Liver (tissue), 3 donors: ENCODE measurements at regions not wholly inside any gene's neighbourhood (a gene's known extent, or its start where the extent isn't known, plus 50 kb on each side); places are given as distances from the start of the nearest gene placed in this dataset.

Experiments
- TAF1 ChIP-seq: conservative IDR thresholded peaks from 2 replicates; pipeline ENCODE4 v1.6.1; 2016; ENCODE audit warnings: antibody characterized with exemption, mild to moderate bottlenecking
- TF ChIP-seq, protein P1 (sequence below): IDR thresholded peaks from 2 replicates; pipeline ENCODE4 v1.6.1; 2016; ENCODE audit warnings: antibody characterized with exemption
- TF ChIP-seq, protein P2 (sequence below): fragments of 150-350 bp; IDR thresholded peaks from 2 replicates; pipeline ENCODE4 v1.5.1; 2017; ENCODE audit warnings: improper control_type of control experiment, low read depth, low read length; ENCODE audit not compliant: missing input control
- donor health status: healthy.
- donor health status: healthy.

DNA sequence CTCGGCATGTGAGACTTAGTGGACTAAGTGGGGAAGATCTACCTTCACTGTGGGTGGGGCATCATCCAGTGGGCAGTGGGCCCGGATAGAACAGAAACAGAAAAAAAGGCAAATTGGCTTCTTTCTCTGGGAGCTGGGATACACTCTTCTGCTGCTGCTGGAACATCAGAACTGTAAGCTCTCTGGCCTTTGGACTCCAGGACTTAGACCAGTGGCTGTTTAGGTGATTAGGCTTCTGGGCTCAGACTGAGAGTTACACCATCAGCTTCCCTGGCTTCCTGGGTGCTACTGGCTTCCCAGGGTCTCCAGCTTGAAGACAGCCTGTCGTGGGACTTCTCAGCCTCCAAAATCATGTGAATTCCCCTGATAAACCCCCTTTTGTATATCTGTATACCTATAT is 122.7 kb upstream of the SLC28A3 start:
- TF ChIP-seq TAF1: no peak
- TF ChIP-seq, protein P1, sequence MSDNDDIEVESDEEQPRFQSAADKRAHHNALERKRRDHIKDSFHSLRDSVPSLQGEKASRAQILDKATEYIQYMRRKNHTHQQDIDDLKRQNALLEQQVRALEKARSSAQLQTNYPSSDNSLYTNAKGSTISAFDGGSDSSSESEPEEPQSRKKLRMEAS: no peak
- TF ChIP-seq, protein P2, sequence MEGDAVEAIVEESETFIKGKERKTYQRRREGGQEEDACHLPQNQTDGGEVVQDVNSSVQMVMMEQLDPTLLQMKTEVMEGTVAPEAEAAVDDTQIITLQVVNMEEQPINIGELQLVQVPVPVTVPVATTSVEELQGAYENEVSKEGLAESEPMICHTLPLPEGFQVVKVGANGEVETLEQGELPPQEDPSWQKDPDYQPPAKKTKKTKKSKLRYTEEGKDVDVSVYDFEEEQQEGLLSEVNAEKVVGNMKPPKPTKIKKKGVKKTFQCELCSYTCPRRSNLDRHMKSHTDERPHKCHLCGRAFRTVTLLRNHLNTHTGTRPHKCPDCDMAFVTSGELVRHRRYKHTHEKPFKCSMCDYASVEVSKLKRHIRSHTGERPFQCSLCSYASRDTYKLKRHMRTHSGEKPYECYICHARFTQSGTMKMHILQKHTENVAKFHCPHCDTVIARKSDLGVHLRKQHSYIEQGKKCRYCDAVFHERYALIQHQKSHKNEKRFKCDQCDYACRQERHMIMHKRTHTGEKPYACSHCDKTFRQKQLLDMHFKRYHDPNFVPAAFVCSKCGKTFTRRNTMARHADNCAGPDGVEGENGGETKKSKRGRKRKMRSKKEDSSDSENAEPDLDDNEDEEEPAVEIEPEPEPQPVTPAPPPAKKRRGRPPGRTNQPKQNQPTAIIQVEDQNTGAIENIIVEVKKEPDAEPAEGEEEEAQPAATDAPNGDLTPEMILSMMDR: no peak
